NCI-H2107 (cell line): ENCODE measurements at regions not wholly inside any gene's neighbourhood (a gene's known extent, or its start where the extent isn't known, plus 50 kb on each side); places are given as distances from the start of the nearest gene placed in this dataset.

Source experiments
- DNase-seq: peaks from one replicate; lab custom pipeline; 2025; lab: John Stamatoyannopoulos, UW

GRCh38 chr5:125176005-125176390, 429.6 kb upstream of the ZNF608 start:
- no peak for DNase-seq

- no peak for DNase-seq
Measured at GRCh38 chr5:125177340-125177739, 430.9 kb upstream of the ZNF608 start.

- no peak for DNase-seq
Measured at GRCh38 chr5:125179612-125180011, 433.2 kb upstream of the ZNF608 start.

GRCh38 chr5:125180231-125180829, 433.9 kb upstream of the ZNF608 start:
- DNase-seq = no peak

GRCh38 chr5:125181159-125181558, 434.7 kb upstream of the ZNF608 start:
- DNase-seq = no peak

GRCh38 chr5:125181955-125182354, 435.5 kb upstream of the ZNF608 start:
- DNase-seq = no peak

- no peak for DNase-seq
Measured at GRCh38 chr5:125185740-125186139, 439.3 kb upstream of the ZNF608 start.

GRCh38 chr5:125186911-125187375, 440.5 kb upstream of the ZNF608 start:
- DNase-seq = no peak

- no peak for DNase-seq
Measured at GRCh38 chr5:125189531-125189941, 443.1 kb upstream of the ZNF608 start.

- peak; percentile 12 for DNase-seq
Measured at GRCh38 chr5:125190232-125191087, 444.0 kb upstream of the ZNF608 start.

- DNase-seq = no peak
Measured at GRCh38 chr5:125194883-125195282, 448.4 kb upstream of the ZNF608 start.

GRCh38 chr5:125196481-125197111, 450.2 kb upstream of the ZNF608 start:
- DNase-seq = peak; percentile 7

GRCh38 chr5:125197321-125197720, 450.9 kb upstream of the ZNF608 start:
- DNase-seq = no peak

- DNase-seq = peak; percentile 86
Measured at GRCh38 chr5:125198270-125198974, 452.0 kb upstream of the ZNF608 start.

- no peak for DNase-seq
Measured at GRCh38 chr5:125199373-125199772, 452.9 kb upstream of the ZNF608 start.

- DNase-seq = no peak
Measured at GRCh38 chr5:125199968-125200865, 453.8 kb upstream of the ZNF608 start.

GRCh38 chr5:125200866-125201373, 454.5 kb upstream of the ZNF608 start:
- no peak for DNase-seq

- no peak for DNase-seq
Measured at GRCh38 chr5:125201446-125202052, 455.1 kb upstream of the ZNF608 start.

- no peak for DNase-seq
Measured at GRCh38 chr5:125202353-125202752, 455.9 kb upstream of the ZNF608 start.

GRCh38 chr5:125202871-125203438, 456.5 kb upstream of the ZNF608 start:
- no peak for DNase-seq
